ENCODE measurements at regions not wholly inside any gene's neighbourhood (a gene's known extent, or its start where the extent isn't known, plus 50 kb on each side); places are given as distances from the start of the nearest gene placed in this dataset.

DNA sequence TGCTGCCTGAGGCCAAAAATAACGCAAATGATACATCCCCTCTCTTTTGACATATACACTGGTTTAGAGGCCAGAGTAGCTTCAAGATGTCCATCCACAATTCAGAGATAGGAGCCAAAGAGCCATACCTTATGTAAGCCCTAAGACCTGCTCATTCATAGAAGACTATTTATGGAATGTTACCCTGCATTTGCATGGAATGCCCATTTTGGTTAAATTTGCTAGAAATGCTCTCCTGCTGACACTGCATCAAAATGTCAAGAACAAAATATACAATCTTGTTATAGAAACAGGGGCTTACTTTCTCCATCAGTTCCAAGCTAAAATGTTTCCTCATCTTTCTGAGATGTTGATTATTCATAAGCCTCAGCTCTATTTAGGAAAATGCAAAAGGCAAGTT lies 183.3 kb upstream of the CDKN3 start:
- TF ChIP-seq EZH2phosphoT487 (IDR thresholded peaks at IDR 0.05; ENCODE audit: low read depth, severe bottlenecking, unreplicated experiment) (no peak), CTCF (IDR thresholded peaks at IDR 0.05; ENCODE audit: poor library complexity) (no peak), EZH2 (IDR thresholded peaks at IDR 0.05; ENCODE audit: borderline replicate concordance) (no peak)

All from hepatocyte (in vitro differentiated cells).